ENCODE measurements at regions not wholly inside any gene's neighbourhood (a gene's known extent, or its start where the extent isn't known, plus 50 kb on each side); places are given as distances from the start of the nearest gene placed in this dataset.

GRCh38 chr10:112054516-112054915, 129.0 kb downstream of the GPAM start:
- no peak for DNase-seq (ENCODE audit: low spot score)

- no peak for DNase-seq (ENCODE audit: low spot score)
Measured at GRCh38 chr10:112057072-112057471, 126.5 kb downstream of the GPAM start.

GRCh38 chr10:112059220-112059619, 124.3 kb downstream of the GPAM start:
- DNase-seq (ENCODE audit: low spot score) = no peak

GRCh38 chr10:112071596-112072133, 111.9 kb downstream of the GPAM start:
- DNase-seq (ENCODE audit: low spot score) = no peak

- no peak for DNase-seq (ENCODE audit: low spot score)
Measured at GRCh38 chr10:112078003-112078402, 105.6 kb downstream of the GPAM start.

- no peak for DNase-seq (ENCODE audit: low spot score)
Measured at GRCh38 chr10:112080231-112080630, 103.3 kb downstream of the GPAM start.

- peak; percentile 19 for DNase-seq (ENCODE audit: low spot score)
Measured at GRCh38 chr10:112082120-112082519, 101.4 kb downstream of the GPAM start.

GRCh38 chr10:112083472-112083871, 100.1 kb downstream of the GPAM start:
- DNase-seq (ENCODE audit: low spot score) = no peak

GRCh38 chr10:112087953-112088456, 95.6 kb downstream of the GPAM start:
- DNase-seq (ENCODE audit: low spot score) = no peak

GRCh38 chr10:112091703-112092102, 91.9 kb downstream of the GPAM start:
- DNase-seq (ENCODE audit: low spot score) = no peak

GRCh38 chr10:112092519-112092918, 91.0 kb downstream of the GPAM start:
- DNase-seq (ENCODE audit: low spot score) = no peak

- no peak for DNase-seq (ENCODE audit: low spot score)
Measured at GRCh38 chr10:112094984-112095383, 88.6 kb downstream of the GPAM start.

- no peak for DNase-seq (ENCODE audit: low spot score)
Measured at GRCh38 chr10:112095731-112096130, 87.8 kb downstream of the GPAM start.

GRCh38 chr10:112098682-112099081, 84.9 kb downstream of the GPAM start:
- DNase-seq (ENCODE audit: low spot score) = no peak
